ENCODE measurements at regions not wholly inside any gene's neighbourhood (a gene's known extent, or its start where the extent isn't known, plus 50 kb on each side); places are given as distances from the start of the nearest gene placed in this dataset.

GRCh38 chr7:156195276-156195675 lies 383.0 kb upstream of the SHH start (continued):
- TF ChIP-seq ZNF777 (CRISPR knock-in tag; IDR thresholded peaks at IDR 0.05): no peak
- TF ChIP-seq ZNF792 (CRISPR knock-in tag; IDR thresholded peaks at IDR 0.05): no peak
- TF ChIP-seq TBX2 (CRISPR knock-in tag; IDR thresholded peaks at IDR 0.05; ENCODE audit: borderline replicate concordance): no peak
- TF ChIP-seq FOXA1 (IDR thresholded peaks at IDR 0.05): no peak
- no peak for TF ChIP-seq FOXA1 (CRISPR knock-in tag; IDR thresholded peaks at IDR 0.05)
- TF ChIP-seq ZNF572 (CRISPR knock-in tag; IDR thresholded peaks at IDR 0.05): no peak
- TF ChIP-seq PLRG1 (conservative IDR thresholded peaks at IDR 0.05): no peak
- TF ChIP-seq DR1 (CRISPR knock-in tag; IDR thresholded peaks at IDR 0.05): no peak

- H3K4me3 ChIP-seq (replicated peaks in 1 of 3; ENCODE audit: insufficient read depth in 1 of 3, low read depth in 2 of 3, low read length in 3 of 3): no peak overlapping the region
- H3K9ac ChIP-seq (ENCODE audit: insufficient read depth, low read depth, low read length): no peak overlapping the region
- intact Hi-C loops (cut with micrococcal nuclease; ENCODE audit: unreplicated experiment): no loop called here
- FAIRE-seq (no peak), ATAC-seq (no peak), DNase-seq (ENCODE audit: low spot score) (no peak)
- no peak overlapping the region for H3K4me2 ChIP-seq (ENCODE audit: low read depth, low read length)
- 32% methylated on average over 3 of the region's 11 CpGs for WGBS (ENCODE audit: low lambda C conversion rate)
- no peak overlapping the region for H2AFZ ChIP-seq (ENCODE audit: low read length)
- H4K20me1 ChIP-seq (ENCODE audit: insufficient read depth, low read length): no peaks in the 10 kb centered on the region
- H3K4me1 ChIP-seq (ENCODE audit: insufficient read depth, low read length): no peaks in the 10 kb centered on the region
- CTCF ChIA-PET (ENCODE audit: low intra/inter-chr PET ratio, low total read pairs): no interaction called here
- no TSS peak for BruUV-seq (replicated peaks)
- peaks cover 6 to 63% of the 10 kb centered on the region in 2 experiments; a peak in 3 of 5 replicates for H3K27me3 ChIP-seq (ENCODE audit: control insufficient read depth in 1 of 2, insufficient read depth in 2 of 2, low read length in 2 of 2)
- no peak overlapping the region for H3K27ac ChIP-seq (ENCODE audit: extremely low read length, insufficient read depth, low read length)
- H3K79me2 ChIP-seq (ENCODE audit: insufficient read depth, low read length): no peaks in the 10 kb centered on the region
- POLR2A ChIA-PET: no interaction called here
- in situ Hi-C loops (cut with HindIII; ENCODE audit: extremely low pct_ligation_motif_present, low pct_unique_long_range_greater_than_20kb): no loop called here
- H3K36me3 ChIP-seq (replicated peaks in 1 of 2; ENCODE audit: control insufficient read depth in 1 of 2, insufficient read depth in 2 of 2, low read length in 2 of 2): no peaks in the 10 kb centered on the region
- H3K9me3 ChIP-seq (ENCODE audit: low read length): no peaks in the 10 kb centered on the region
- TF ChIP-seq MIXL1 (CRISPR knock-in tag; IDR thresholded peaks at IDR 0.05): no peak
- no peak for TF ChIP-seq ZNF512B (CRISPR knock-in tag; IDR thresholded peaks at IDR 0.05; ENCODE audit: borderline replicate concordance)
- TF ChIP-seq NR2C2 (CRISPR knock-in tag; IDR thresholded peaks at IDR 0.05; ENCODE audit: borderline replicate concordance): no peak
- TF ChIP-seq FOXP1 (IDR thresholded peaks at IDR 0.05): no peak
- TF ChIP-seq FOXP1 (CRISPR knock-in tag; IDR thresholded peaks at IDR 0.05): no peak
- TF ChIP-seq ZNF160 (CRISPR knock-in tag; IDR thresholded peaks at IDR 0.05): no peak
- TF ChIP-seq TEF (CRISPR knock-in tag; IDR thresholded peaks at IDR 0.05): no peak
- TF ChIP-seq ZNF770 (CRISPR knock-in tag; IDR thresholded peaks at IDR 0.05): no peak
- TF ChIP-seq NCOA1 (CRISPR knock-in tag; IDR thresholded peaks at IDR 0.05): no peak
- no peak for TF ChIP-seq ZNF713 (CRISPR knock-in tag; IDR thresholded peaks at IDR 0.05)
- TF ChIP-seq SYNCRIP (IDR thresholded peaks at IDR 0.05; ENCODE audit: insufficient read depth, low read depth, low read length): no peak
- no peak for TF ChIP-seq ZBTB49 (CRISPR knock-in tag; IDR thresholded peaks at IDR 0.05; ENCODE audit: borderline replicate concordance)
Observed at GRCh38 chr7:156194813-156195212, 382.6 kb upstream of the SHH start.

Measured in HepG2 (cell line).